Neural cell (in vitro differentiated cells): ENCODE measurements at regions not wholly inside any gene's neighbourhood (a gene's known extent, or its start where the extent isn't known, plus 50 kb on each side); places are given as distances from the start of the nearest gene placed in this dataset.

ENCODE experiments used
- H2AFZ ChIP-seq: fragments of 200-600, 300-800 bp; sonication (generic), shearing (Covaris generic); 2 replicates; pipeline ENCODE4 v1.6.0; 2014; ENCODE audit warnings: low read depth, mild to moderate bottlenecking, antibody characterized with exemption, low read length, moderate library complexity
- H3F3A ChIP-seq: fragments of 200-600 bp; shearing (Covaris generic); 2 replicates; pipeline ENCODE4 v1.6.1; 2016; ENCODE audit warnings: mild to moderate bottlenecking, moderate library complexity, mixed read lengths, antibody characterized with exemption, low read length; ENCODE audit not compliant: insufficient read depth, poor library complexity, severe bottlenecking
- H3K27ac ChIP-seq: fragments of 200-600, 300-800 bp; sonication (generic), shearing (Covaris generic); 2 replicates; pipeline ENCODE4 v1.5.1; 2014; ENCODE audit warnings: mild to moderate bottlenecking, low read length, moderate library complexity
- H3K27me3 ChIP-seq: fragments of 300-800, 200-600 bp; sonication (generic), shearing (Covaris generic); 2 replicates; pipeline ENCODE4 v1.6.0; 2014; ENCODE audit warnings: mild to moderate bottlenecking, low read depth, low read length, moderate library complexity; ENCODE audit not compliant: insufficient read depth
- H3K36me3 ChIP-seq: fragments of 300-800, 200-600 bp; sonication (generic), shearing (Covaris generic); 2 replicates; pipeline ENCODE4 v1.5.1; 2014; ENCODE audit warnings: mild to moderate bottlenecking, antibody characterized with exemption, low read length, moderate library complexity; ENCODE audit not compliant: insufficient read depth
- H3K4me2 ChIP-seq: fragments of 300-800, 200-600 bp; sonication (generic), shearing (Covaris generic); 2 replicates; pipeline ENCODE4 v1.6.0; 2014; ENCODE audit warnings: mild to moderate bottlenecking, low read length
- H3K4me3 ChIP-seq: fragments of 300-800, 200-600 bp; sonication (generic), shearing (Covaris generic); 2 replicates; pipeline ENCODE4 v1.5.1; 2014; ENCODE audit warnings: mild to moderate bottlenecking, low read length, moderate library complexity
- H3K79me2 ChIP-seq: fragments of 200-600 bp; shearing (Covaris generic); replicated peaks from 2 replicates; pipeline ENCODE4 v1.6.0; 2014; ENCODE audit warnings: mild to moderate bottlenecking, low read length, moderate library complexity; ENCODE audit not compliant: insufficient read depth
- H3K9ac ChIP-seq: fragments of 300-800, 200-600 bp; sonication (generic), shearing (Covaris generic); 2 replicates; pipeline ENCODE4 v1.6.1; 2016; ENCODE audit warnings: mild to moderate bottlenecking, low read length, mixed read lengths
- H3K9me2 ChIP-seq: fragments of 200-600 bp; shearing (Covaris generic); 2 replicates; pipeline ENCODE4 v1.6.1; 2016; ENCODE audit warnings: mild to moderate bottlenecking, low read length, mixed read lengths; ENCODE audit not compliant: insufficient read depth
- H3K9me3 ChIP-seq: fragments of 200-600, 300-800 bp; sonication (generic), shearing (Covaris generic); 2 replicates; pipeline ENCODE4 v1.6.1; 2016; ENCODE audit warnings: mild to moderate bottlenecking, mixed run types, low read length, moderate library complexity, mixed read lengths
- H4K20me1 ChIP-seq: fragments of 200-600 bp; shearing (Covaris generic); 2 replicates; pipeline ENCODE4 v1.6.1; 2016; ENCODE audit warnings: mild to moderate bottlenecking, mixed run types; ENCODE audit not compliant: insufficient read depth
- EP300 ChIP-seq: fragments of 450-650 bp; conservative IDR thresholded peaks from 2 replicates; pipeline ENCODE4 v1.6.1; 2014; ENCODE audit warnings: antibody characterized with exemption, mild to moderate bottlenecking, moderate library complexity; ENCODE audit not compliant: poor library complexity, severe bottlenecking
- EZH2 ChIP-seq: fragments of 200-600, 300-800 bp; shearing (Covaris generic), sonication (generic); IDR thresholded peaks from 2 replicates; pipeline ENCODE4 v1.6.1; 2014; ENCODE audit warnings: antibody characterized with exemption, low read length, borderline replicate concordance, mild to moderate bottlenecking; ENCODE audit not compliant: insufficient read depth, poor library complexity, severe bottlenecking
- POLR2AphosphoS5 ChIP-seq: IDR thresholded peaks from 2 replicates; pipeline ENCODE4 v1.6.1; 2012
- RAD21 ChIP-seq: fragments of 450-650 bp; conservative IDR thresholded peaks from 2 replicates; pipeline ENCODE4 v1.6.1; 2014; ENCODE audit warnings: antibody characterized with exemption, mild to moderate bottlenecking, moderate library complexity
- SMC3 ChIP-seq: fragments of 450-650 bp; conservative IDR thresholded peaks from 2 replicates; pipeline ENCODE4 v1.6.1; 2014; ENCODE audit warnings: antibody characterized with exemption, mild to moderate bottlenecking, moderate library complexity; ENCODE audit not compliant: poor library complexity
- TAF1 ChIP-seq: IDR thresholded peaks from 2 replicates; pipeline ENCODE4 v1.6.1; 2012; ENCODE audit warnings: low read depth
- TF ChIP-seq, protein P1 (sequence below): IDR thresholded peaks from 2 replicates; pipeline ENCODE4 v1.6.1; 2012; ENCODE audit warnings: borderline replicate concordance
- TF ChIP-seq, protein P2 (sequence below): fragments of 450-650 bp; IDR thresholded peaks from 2 replicates; pipeline ENCODE4 v1.5.1; 2014; ENCODE audit warnings: antibody characterized with exemption, mild to moderate bottlenecking, moderate library complexity; ENCODE audit not compliant: poor library complexity, severe bottlenecking

DNA sequence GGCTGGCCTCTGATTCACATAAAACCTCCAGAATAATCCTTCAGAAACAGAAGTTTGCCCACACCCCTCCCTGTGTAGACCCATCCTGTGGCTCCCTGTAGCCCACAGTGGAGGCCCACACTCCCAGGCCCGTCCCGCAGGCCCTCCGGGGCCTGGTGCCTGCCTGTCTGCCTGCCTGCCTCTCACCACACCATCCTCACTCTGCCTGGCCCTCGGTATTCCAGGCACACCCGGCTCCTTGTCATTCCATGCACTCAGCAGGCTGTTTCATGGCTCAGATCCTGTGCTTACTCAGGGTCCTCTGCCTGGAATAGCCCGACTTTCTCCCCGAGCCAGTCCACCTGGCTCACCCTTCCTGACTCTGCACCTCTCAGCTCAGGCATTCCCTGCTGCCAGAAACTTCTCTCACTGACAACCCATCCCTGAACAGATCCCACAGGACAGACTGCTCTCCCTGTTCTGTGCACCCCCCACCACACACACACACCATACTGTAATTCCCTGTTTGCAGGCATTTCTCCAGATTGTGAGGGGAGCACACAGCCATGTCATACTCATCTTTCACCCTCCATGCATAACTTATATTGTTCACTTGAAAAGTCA, 498.0 kb upstream of the ZMIZ1 start:
- no peaks in the 10 kb centered on the region for H3F3A ChIP-seq
- TF ChIP-seq TAF1 (no peak), EP300 (no peak)
- TF ChIP-seq, protein P1, sequence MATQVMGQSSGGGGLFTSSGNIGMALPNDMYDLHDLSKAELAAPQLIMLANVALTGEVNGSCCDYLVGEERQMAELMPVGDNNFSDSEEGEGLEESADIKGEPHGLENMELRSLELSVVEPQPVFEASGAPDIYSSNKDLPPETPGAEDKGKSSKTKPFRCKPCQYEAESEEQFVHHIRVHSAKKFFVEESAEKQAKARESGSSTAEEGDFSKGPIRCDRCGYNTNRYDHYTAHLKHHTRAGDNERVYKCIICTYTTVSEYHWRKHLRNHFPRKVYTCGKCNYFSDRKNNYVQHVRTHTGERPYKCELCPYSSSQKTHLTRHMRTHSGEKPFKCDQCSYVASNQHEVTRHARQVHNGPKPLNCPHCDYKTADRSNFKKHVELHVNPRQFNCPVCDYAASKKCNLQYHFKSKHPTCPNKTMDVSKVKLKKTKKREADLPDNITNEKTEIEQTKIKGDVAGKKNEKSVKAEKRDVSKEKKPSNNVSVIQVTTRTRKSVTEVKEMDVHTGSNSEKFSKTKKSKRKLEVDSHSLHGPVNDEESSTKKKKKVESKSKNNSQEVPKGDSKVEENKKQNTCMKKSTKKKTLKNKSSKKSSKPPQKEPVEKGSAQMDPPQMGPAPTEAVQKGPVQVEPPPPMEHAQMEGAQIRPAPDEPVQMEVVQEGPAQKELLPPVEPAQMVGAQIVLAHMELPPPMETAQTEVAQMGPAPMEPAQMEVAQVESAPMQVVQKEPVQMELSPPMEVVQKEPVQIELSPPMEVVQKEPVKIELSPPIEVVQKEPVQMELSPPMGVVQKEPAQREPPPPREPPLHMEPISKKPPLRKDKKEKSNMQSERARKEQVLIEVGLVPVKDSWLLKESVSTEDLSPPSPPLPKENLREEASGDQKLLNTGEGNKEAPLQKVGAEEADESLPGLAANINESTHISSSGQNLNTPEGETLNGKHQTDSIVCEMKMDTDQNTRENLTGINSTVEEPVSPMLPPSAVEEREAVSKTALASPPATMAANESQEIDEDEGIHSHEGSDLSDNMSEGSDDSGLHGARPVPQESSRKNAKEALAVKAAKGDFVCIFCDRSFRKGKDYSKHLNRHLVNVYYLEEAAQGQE = no peak
- no peaks in the 10 kb centered on the region for H3K9me2 ChIP-seq
- no peak overlapping the region for H3K4me3 ChIP-seq
- H4K20me1 ChIP-seq = no peaks in the 10 kb centered on the region
- H3K9ac ChIP-seq = no peak overlapping the region
- H3K27me3 ChIP-seq = no peaks in the 10 kb centered on the region
- no peak overlapping the region for H2AFZ ChIP-seq
- H3K27ac ChIP-seq = no peak overlapping the region
- H3K36me3 ChIP-seq = no peaks in the 10 kb centered on the region
- no peak overlapping the region for H3K4me2 ChIP-seq
- H3K9me3 ChIP-seq = no peaks in the 10 kb centered on the region
- no peaks in the 10 kb centered on the region for H3K79me2 ChIP-seq

DNA sequence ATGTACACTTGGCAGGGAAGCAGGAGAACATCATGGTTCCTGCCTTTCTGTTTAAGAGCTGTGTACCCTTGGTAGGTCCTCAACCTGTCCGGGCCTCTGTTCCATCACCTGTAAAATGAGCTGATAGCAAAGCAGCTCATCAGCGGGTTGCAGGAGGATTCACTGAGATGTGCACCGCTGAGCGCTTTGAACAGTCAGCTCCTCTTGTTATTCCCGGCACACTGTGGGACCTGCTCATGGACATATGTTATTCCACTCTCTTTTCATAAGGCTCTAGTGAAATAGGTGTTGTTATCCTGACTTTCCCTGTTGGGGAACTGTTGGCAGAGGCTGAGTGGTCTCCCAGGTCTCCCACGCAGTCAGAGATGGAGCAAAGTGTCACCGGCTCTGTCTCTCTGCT, 497.5 kb upstream of the ZMIZ1 start:
- H2AFZ ChIP-seq = no peak overlapping the region

DNA sequence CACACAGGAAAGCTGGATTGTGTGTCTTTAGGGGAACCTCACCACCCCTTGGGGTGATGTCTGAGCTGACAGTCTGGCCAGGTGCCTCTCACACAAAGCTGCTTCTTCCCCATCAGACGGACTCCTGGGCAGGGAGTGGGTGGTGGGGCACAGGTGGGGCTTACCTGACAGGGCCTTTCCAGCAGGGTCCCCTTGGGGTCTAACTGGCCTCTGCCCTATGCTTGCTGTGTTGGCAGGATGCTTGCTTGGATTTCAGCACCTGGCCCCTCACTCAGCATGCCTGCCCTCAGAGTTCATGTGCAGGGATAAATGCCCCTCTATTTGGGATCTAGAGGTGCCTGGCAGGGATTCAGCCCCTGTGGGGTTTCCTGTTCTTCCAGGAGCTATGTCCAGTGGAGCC, 496.9 kb upstream of the ZMIZ1 start:
- no peaks in the 10 kb centered on the region for H3K27me3 ChIP-seq
- TF ChIP-seq EP300 = no peak
- TF ChIP-seq SMC3 = no peak
- TF ChIP-seq RAD21 = no peak
- TF ChIP-seq POLR2AphosphoS5 = no peak
- TF ChIP-seq TAF1 = no peak
- TF ChIP-seq, protein P1 = no peak
- no peak for TF ChIP-seq EZH2
- TF ChIP-seq, protein P2, sequence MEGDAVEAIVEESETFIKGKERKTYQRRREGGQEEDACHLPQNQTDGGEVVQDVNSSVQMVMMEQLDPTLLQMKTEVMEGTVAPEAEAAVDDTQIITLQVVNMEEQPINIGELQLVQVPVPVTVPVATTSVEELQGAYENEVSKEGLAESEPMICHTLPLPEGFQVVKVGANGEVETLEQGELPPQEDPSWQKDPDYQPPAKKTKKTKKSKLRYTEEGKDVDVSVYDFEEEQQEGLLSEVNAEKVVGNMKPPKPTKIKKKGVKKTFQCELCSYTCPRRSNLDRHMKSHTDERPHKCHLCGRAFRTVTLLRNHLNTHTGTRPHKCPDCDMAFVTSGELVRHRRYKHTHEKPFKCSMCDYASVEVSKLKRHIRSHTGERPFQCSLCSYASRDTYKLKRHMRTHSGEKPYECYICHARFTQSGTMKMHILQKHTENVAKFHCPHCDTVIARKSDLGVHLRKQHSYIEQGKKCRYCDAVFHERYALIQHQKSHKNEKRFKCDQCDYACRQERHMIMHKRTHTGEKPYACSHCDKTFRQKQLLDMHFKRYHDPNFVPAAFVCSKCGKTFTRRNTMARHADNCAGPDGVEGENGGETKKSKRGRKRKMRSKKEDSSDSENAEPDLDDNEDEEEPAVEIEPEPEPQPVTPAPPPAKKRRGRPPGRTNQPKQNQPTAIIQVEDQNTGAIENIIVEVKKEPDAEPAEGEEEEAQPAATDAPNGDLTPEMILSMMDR = no peak

More for the DNA sequence above, 497.5 kb upstream of the ZMIZ1 start:
- Histone ChIP-seq H3K9ac (no peak overlapping the region), H3F3A (no peaks in the 10 kb centered on the region), H3K4me3 (no peak overlapping the region), H3K9me2 (no peaks in the 10 kb centered on the region), H3K4me2 (no peak overlapping the region), H3K79me2 (no peaks in the 10 kb centered on the region), H3K27me3 (no peaks in the 10 kb centered on the region), H3K36me3 (no peaks in the 10 kb centered on the region), H3K27ac (no peak overlapping the region), H3K9me3 (no peaks in the 10 kb centered on the region), H4K20me1 (no peaks in the 10 kb centered on the region)
- no peak for TF ChIP-seq EZH2
- TF ChIP-seq, protein P2 = no peak
- no peak for TF ChIP-seq POLR2AphosphoS5
- TF ChIP-seq EP300 = no peak
- TF ChIP-seq TAF1 = no peak

More for the DNA sequence above, 496.9 kb upstream of the ZMIZ1 start:
- Histone ChIP-seq H3K4me3 (no peak overlapping the region), H3K79me2 (no peaks in the 10 kb centered on the region), H3F3A (no peaks in the 10 kb centered on the region), H3K9me2 (no peaks in the 10 kb centered on the region), H2AFZ (no peak overlapping the region), H3K9me3 (no peaks in the 10 kb centered on the region), H4K20me1 (no peaks in the 10 kb centered on the region), H3K4me2 (no peak overlapping the region), H3K36me3 (no peaks in the 10 kb centered on the region), H3K27ac (no peak overlapping the region), H3K9ac (no peak overlapping the region)
